IMR-90 (cell line): ENCODE measurements at regions not wholly inside any gene's neighbourhood (a gene's known extent, or its start where the extent isn't known, plus 50 kb on each side); places are given as distances from the start of the nearest gene placed in this dataset.

ENCODE experiments used
- ATAC-seq: fragments of 200-7000 bp; cut with Tn5 transposase; 2 replicates; pipeline ENCODE4 v1.9.1; 2020; ENCODE audit warnings: low read depth, mild to moderate bottlenecking, moderate library complexity
- BruUV-seq: library from RNA; stranded (reverse); fragments of 400-500 nt; replicated peaks from 2 replicates; lab custom pipeline; 2021; lab: Mats Ljungman, UMichigan
- CTCF ChIA-PET: fragments of 300-600 bp; formaldehyde crosslinking; extraction: SDS; loops from one replicate; lab custom pipeline; 2021; ENCODE audit warnings: antibody characterized with exemption; lab: Yijun Ruan, JAX
- POLR2A ChIA-PET: fragments of 300-600 bp; sonication (Branson Sonifier 250); formaldehyde crosslinking; loops from one replicate; lab custom pipeline; 2022; ENCODE audit warnings: antibody characterized with exemption; ENCODE audit not compliant: unreplicated experiment; lab: Charles Lee
- DNase-seq: peaks from one replicate; pipeline ENCODE4 v3.0.0; 2013
- H2AFZ ChIP-seq: replicated peaks from 2 replicates; pipeline ENCODE3; 2013; ENCODE audit warnings: low read length, mild to moderate bottlenecking; ENCODE audit not compliant: poor library complexity
- H2AK5ac ChIP-seq: 2 replicates; pipeline ENCODE4 v1.6.1; 2013; ENCODE audit warnings: low read depth, low read length, inconsistent platforms
- H2AK9ac ChIP-seq: replicated peaks from 2 replicates; pipeline ENCODE3; 2013; ENCODE audit warnings: mild to moderate bottlenecking, low read depth, low read length, moderate library complexity; ENCODE audit not compliant: poor library complexity
- H2BK120ac ChIP-seq: 2 replicates; pipeline ENCODE4 v1.6.1; 2013; ENCODE audit warnings: low read depth, low read length, inconsistent platforms
- H2BK15ac ChIP-seq: 3 replicates; pipeline ENCODE4 v1.6.1; 2013; ENCODE audit warnings: low read depth, low read length, inconsistent platforms
- H2BK20ac ChIP-seq: 2 replicates; pipeline ENCODE4 v1.6.1; 2013; ENCODE audit warnings: low read depth, mild to moderate bottlenecking, inconsistent platforms, low read length, moderate library complexity
- H2BK5ac ChIP-seq: 2 replicates; pipeline ENCODE4 v1.6.1; 2013; ENCODE audit warnings: mild to moderate bottlenecking, low read depth, low read length, inconsistent platforms; ENCODE audit not compliant: poor library complexity, severe bottlenecking
- H3K14ac ChIP-seq: replicated peaks from 2 replicates; pipeline ENCODE4 v1.6.1; 2013; ENCODE audit warnings: low read depth, low read length, inconsistent platforms
- H3K18ac ChIP-seq: 2 replicates; pipeline ENCODE4 v1.6.1; 2013; ENCODE audit warnings: low read depth, low read length, control low read depth
- H3K23ac ChIP-seq: 2 replicates; pipeline ENCODE4 v1.6.1; 2013; ENCODE audit warnings: low read depth, low read length, inconsistent platforms
- H3K27ac ChIP-seq: 2 replicates; pipeline ENCODE4 v1.5.1; 2013; ENCODE audit warnings: mild to moderate bottlenecking, control low read depth, low read length; ENCODE audit not compliant: insufficient read depth
- H3K27me3 ChIP-seq: 2 replicates; pipeline ENCODE4 v1.6.1; 2013; ENCODE audit warnings: low read length; ENCODE audit not compliant: control insufficient read depth, insufficient read depth
- H3K36me3 ChIP-seq: 2 replicates; pipeline ENCODE4 v1.6.1; 2013; ENCODE audit warnings: low read length, mixed read lengths; ENCODE audit not compliant: control insufficient read depth, insufficient read depth
- H3K4ac ChIP-seq: 2 replicates; pipeline ENCODE4 v1.6.1; 2013; ENCODE audit warnings: low read depth, low read length, inconsistent platforms
- H3K4me1 ChIP-seq: 2 replicates; pipeline ENCODE4 v1.6.1; 2013; ENCODE audit warnings: low read length, mixed read lengths; ENCODE audit not compliant: control insufficient read depth, insufficient read depth
- H3K4me2 ChIP-seq: 2 replicates; pipeline ENCODE4 v1.6.1; 2013; ENCODE audit warnings: low read depth, mild to moderate bottlenecking, control low read depth, low read length, moderate library complexity
- H3K4me3 ChIP-seq: 2 replicates; pipeline ENCODE4 v1.5.1; 2013; ENCODE audit warnings: low read depth, mild to moderate bottlenecking, control low read depth, low read length, moderate library complexity; ENCODE audit not compliant: insufficient read depth
- H3K56ac ChIP-seq: 2 replicates; pipeline ENCODE4 v1.6.1; 2013; ENCODE audit warnings: low read length, inconsistent platforms; ENCODE audit not compliant: insufficient read depth; ENCODE audit errors: extremely low read depth
- H3K79me1 ChIP-seq, 2 experiments: 2 replicates each; pipeline ENCODE4 v1.6.1; 2013; ENCODE audit warnings: low read length in 2 of 2, inconsistent platforms in 1 of 2, low read depth in 1 of 2
- H3K9ac ChIP-seq: 2 replicates; pipeline ENCODE4 v1.6.1; 2013; ENCODE audit warnings: low read depth, low read length, control low read depth
- H3K9me1 ChIP-seq: 2 replicates; pipeline ENCODE4 v1.6.1; 2013; ENCODE audit warnings: low read length, inconsistent platforms; ENCODE audit not compliant: insufficient read depth
- H3K9me3 ChIP-seq: 2 replicates; pipeline ENCODE4 v1.6.1; 2013; ENCODE audit warnings: low read length; ENCODE audit not compliant: control insufficient read depth, insufficient read depth
- H4K20me1 ChIP-seq: 2 replicates; pipeline ENCODE4 v1.6.1; 2013; ENCODE audit warnings: low read length, inconsistent platforms; ENCODE audit not compliant: insufficient read depth
- H4K5ac ChIP-seq: 2 replicates; pipeline ENCODE4 v1.6.1; 2013; ENCODE audit warnings: mild to moderate bottlenecking, low read depth, low read length, control low read depth
- H4K8ac ChIP-seq, 2 experiments: 2 replicates each; pipeline ENCODE4 v1.6.1; 2013; ENCODE audit warnings: low read depth in 2 of 2, low read length in 2 of 2, control low read depth in 1 of 2, inconsistent platforms in 1 of 2
- H4K91ac ChIP-seq: 2 replicates; pipeline ENCODE4 v1.6.1; 2013; ENCODE audit warnings: low read depth, low read length, inconsistent platforms; ENCODE audit not compliant: insufficient read depth
- BHLHE40 ChIP-seq: fragments of 150-350 bp; IDR thresholded peaks from 2 replicates; pipeline ENCODE4 v1.6.1; 2016; ENCODE audit warnings: mild to moderate bottlenecking, low read depth, low read length
- CEBPB ChIP-seq: IDR thresholded peaks from 2 replicates; pipeline ENCODE4 v1.6.1; 2012; ENCODE audit warnings: low read depth, low read length, improper control_type of control experiment
- CHD1 ChIP-seq: IDR thresholded peaks from 2 replicates; pipeline ENCODE4 v1.6.1; 2012; ENCODE audit warnings: low read depth, low read length, improper control_type of control experiment
- CTCF ChIP-seq: conservative IDR thresholded peaks from 2 replicates; pipeline ENCODE4 v1.5.1; 2012; ENCODE audit warnings: mild to moderate bottlenecking, low read depth, low read length, improper control_type of control experiment
- FOS ChIP-seq: fragments of 150-350 bp; IDR thresholded peaks from 2 replicates; pipeline ENCODE4 v1.6.1; 2016; ENCODE audit warnings: low read depth, low read length
- MAFK ChIP-seq: IDR thresholded peaks from 2 replicates; pipeline ENCODE4 v1.6.1; 2012; ENCODE audit warnings: low read depth, low read length, improper control_type of control experiment
- MAZ ChIP-seq: IDR thresholded peaks from 2 replicates; pipeline ENCODE4 v1.6.1; 2012; ENCODE audit warnings: low read depth, mild to moderate bottlenecking, low read length, improper control_type of control experiment, moderate library complexity, borderline replicate concordance
- NFE2L2 ChIP-seq: fragments of 150-350 bp; IDR thresholded peaks from 2 replicates; pipeline ENCODE4 v1.6.1; 2016; ENCODE audit warnings: low read depth, mild to moderate bottlenecking, low read length
- POLR2A ChIP-seq: IDR thresholded peaks from 2 replicates; pipeline ENCODE4 v1.6.1; 2012; ENCODE audit warnings: mild to moderate bottlenecking, low read depth, low read length
- RAD21 ChIP-seq: IDR thresholded peaks from 2 replicates; pipeline ENCODE4 v1.6.1; 2012; ENCODE audit warnings: low read length, improper control_type of control experiment
- RCOR1 ChIP-seq: IDR thresholded peaks from 2 replicates; pipeline ENCODE4 v1.6.1; 2012; ENCODE audit warnings: mild to moderate bottlenecking, low read length, improper control_type of control experiment; ENCODE audit not compliant: insufficient replicate concordance
- RFX5 ChIP-seq: IDR thresholded peaks from 2 replicates; pipeline ENCODE4 v1.8.0; 2012; ENCODE audit warnings: low read depth, mild to moderate bottlenecking, low read length, moderate library complexity
- SMC3 ChIP-seq: fragments of 150-350 bp; IDR thresholded peaks from 2 replicates; pipeline ENCODE4 v1.6.1; 2016; ENCODE audit warnings: low read depth, mild to moderate bottlenecking, antibody characterized with exemption, low read length, moderate library complexity
- WGBS, 2 experiments: methylation state at CpG; one replicate each; pipeline versions ENCODE4 v1.1.5 to v1.1.7; 2013; ENCODE audit warnings: missing lambda C conversion rate in 2 of 2; ENCODE audit not compliant: insufficient read length in 1 of 2; ENCODE audit errors: extremely low coverage in 2 of 2; 5-methylcytosine and 5-hydroxymethylcytosine counted together
- dilution Hi-C: fragments of 300-500 bp; cut with HindIII; formaldehyde crosslinking; loops from one replicate; pipeline ENCODE4 v1.14.3; 2018; ENCODE audit warnings: low sequenced_read_pairs; ENCODE audit not compliant: unreplicated experiment
- in situ Hi-C: fragments of 300-500 bp; cut with MboI; formaldehyde crosslinking; loops from 3 replicates; pipeline ENCODE4 v1.14.3; 2019; ENCODE audit warnings: low sequenced_read_pairs, inconsistent platforms, mixed read lengths
- intact Hi-C: fragments of 100-400 bp; cut with micrococcal nuclease; formaldehyde crosslinking; loops from 2 replicates; pipeline ENCODE4 v1.10.0; 2022
- TF ChIP-seq, protein P1 (sequence below): fragments of 150-350 bp; IDR thresholded peaks from 2 replicates; pipeline ENCODE4 v1.6.1; 2017; ENCODE audit warnings: mild to moderate bottlenecking, antibody characterized with exemption, low read length, low read depth
- TF ChIP-seq, protein P2 (sequence below): fragments of 150-350 bp; IDR thresholded peaks from 2 replicates; pipeline ENCODE4 v1.6.1; 2016; ENCODE audit warnings: low read depth, mild to moderate bottlenecking, low read length, moderate library complexity, borderline replicate concordance

GRCh38 chr1:4974981-4975685 is 320.7 kb downstream of the AJAP1 start:
- no peak for ATAC-seq
- WGBS, 2 experiments: 23% methylated on average over 3 of the region's 12 CpGs; no CpG with 5 or more reads in 1 of the 2 experiments

More at GRCh38 chr1:4974981-4975685, 320.7 kb downstream of the AJAP1 start:
- no peak overlapping the region for H4K91ac ChIP-seq
- no peaks in the 10 kb centered on the region for H3K79me1 ChIP-seq
- no peaks in the 10 kb centered on the region for H3K9me1 ChIP-seq
- BruUV-seq: no TSS peak
- no peak overlapping the region for H3K56ac ChIP-seq
- no peak overlapping the region for H3K4me3 ChIP-seq
- no peak overlapping the region for H2BK15ac ChIP-seq
- no peak overlapping the region for H3K27ac ChIP-seq
- H2BK5ac ChIP-seq: no peak overlapping the region
- H3K9me3 ChIP-seq: peaks cover 60% of the 10 kb centered on the region
- no peak overlapping the region for H2BK20ac ChIP-seq
- no peaks in the 10 kb centered on the region for H4K20me1 ChIP-seq
- no peak overlapping the region for H2BK120ac ChIP-seq
- H3K36me3 ChIP-seq: no peaks in the 10 kb centered on the region
- no peak overlapping the region for H2AK9ac ChIP-seq
- no peak overlapping the region for H4K5ac ChIP-seq
- in situ Hi-C loops (no loop called here), dilution Hi-C loops (no loop called here), intact Hi-C loops (no loop called here)
- CTCF ChIA-PET: no interaction called here
- no peak overlapping the region for H3K9ac ChIP-seq
- DNase-seq: no peak
- H3K14ac ChIP-seq: no peak overlapping the region
- no peak overlapping the region for H3K23ac ChIP-seq
- no peak overlapping the region for H3K4me2 ChIP-seq
- no peak overlapping the region for H3K4ac ChIP-seq
- H3K27me3 ChIP-seq: no peaks in the 10 kb centered on the region
- H3K4me1 ChIP-seq: no peaks in the 10 kb centered on the region
- H4K8ac ChIP-seq: no peak overlapping the region
- H3K18ac ChIP-seq: no peak overlapping the region
- no peak for TF ChIP-seq RCOR1
- TF ChIP-seq, protein P1, sequence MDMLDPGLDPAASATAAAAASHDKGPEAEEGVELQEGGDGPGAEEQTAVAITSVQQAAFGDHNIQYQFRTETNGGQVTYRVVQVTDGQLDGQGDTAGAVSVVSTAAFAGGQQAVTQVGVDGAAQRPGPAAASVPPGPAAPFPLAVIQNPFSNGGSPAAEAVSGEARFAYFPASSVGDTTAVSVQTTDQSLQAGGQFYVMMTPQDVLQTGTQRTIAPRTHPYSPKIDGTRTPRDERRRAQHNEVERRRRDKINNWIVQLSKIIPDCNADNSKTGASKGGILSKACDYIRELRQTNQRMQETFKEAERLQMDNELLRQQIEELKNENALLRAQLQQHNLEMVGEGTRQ: no peak
- no peak for TF ChIP-seq NFE2L2
- TF ChIP-seq MAZ: no peak
- TF ChIP-seq CHD1: no peak
- TF ChIP-seq CTCF: no peak
- TF ChIP-seq BHLHE40: no peak
- no peak for TF ChIP-seq FOS
- TF ChIP-seq CEBPB: no peak
- TF ChIP-seq POLR2A: no peak
- no peak for TF ChIP-seq SMC3
- TF ChIP-seq RAD21: no peak
- TF ChIP-seq RFX5: no peak
- TF ChIP-seq, protein P2, sequence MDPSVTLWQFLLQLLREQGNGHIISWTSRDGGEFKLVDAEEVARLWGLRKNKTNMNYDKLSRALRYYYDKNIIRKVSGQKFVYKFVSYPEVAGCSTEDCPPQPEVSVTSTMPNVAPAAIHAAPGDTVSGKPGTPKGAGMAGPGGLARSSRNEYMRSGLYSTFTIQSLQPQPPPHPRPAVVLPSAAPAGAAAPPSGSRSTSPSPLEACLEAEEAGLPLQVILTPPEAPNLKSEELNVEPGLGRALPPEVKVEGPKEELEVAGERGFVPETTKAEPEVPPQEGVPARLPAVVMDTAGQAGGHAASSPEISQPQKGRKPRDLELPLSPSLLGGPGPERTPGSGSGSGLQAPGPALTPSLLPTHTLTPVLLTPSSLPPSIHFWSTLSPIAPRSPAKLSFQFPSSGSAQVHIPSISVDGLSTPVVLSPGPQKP: no peak
- no peak for TF ChIP-seq MAFK
- POLR2A ChIA-PET: no interaction called here
- H2AFZ ChIP-seq: no peak overlapping the region
- no peak overlapping the region for H2AK5ac ChIP-seq
